Umbilical cord (tissue), 1 donor: ENCODE measurements at regions not wholly inside any gene's neighbourhood (a gene's known extent, or its start where the extent isn't known, plus 50 kb on each side); places are given as distances from the start of the nearest gene placed in this dataset.
"Not testable (repeated sequence)": the region's sequence is repeated elsewhere in the genome, so short reads cannot be mapped to it uniquely, and the experiment has no call there.

Source experiments
- DNase-seq: peaks from one replicate; pipeline ENCODE4 v3.0.0-alpha.2; 2015; ENCODE audit warnings: low spot score

DNA sequence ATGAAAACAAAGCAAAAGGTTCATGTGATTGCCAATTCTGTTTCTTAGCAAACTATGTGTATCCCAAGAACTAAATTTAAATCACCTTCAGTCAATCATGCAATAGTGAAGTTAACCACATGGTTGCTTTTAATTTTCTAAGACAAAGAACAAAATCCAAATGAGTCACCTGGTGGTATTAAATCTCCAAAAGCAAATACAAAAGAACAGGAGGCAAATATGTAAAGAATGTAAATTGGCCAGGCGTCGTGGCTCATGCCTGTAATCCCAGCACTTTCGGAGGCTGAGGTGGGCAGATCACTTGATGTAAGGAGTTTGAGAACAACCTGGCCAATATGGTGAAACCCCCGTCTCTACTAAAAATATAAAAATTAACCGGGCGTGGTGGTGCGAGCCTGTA lies 54.2 kb upstream of the PIK3R4 start:
- no peak for DNase-seq

DNA sequence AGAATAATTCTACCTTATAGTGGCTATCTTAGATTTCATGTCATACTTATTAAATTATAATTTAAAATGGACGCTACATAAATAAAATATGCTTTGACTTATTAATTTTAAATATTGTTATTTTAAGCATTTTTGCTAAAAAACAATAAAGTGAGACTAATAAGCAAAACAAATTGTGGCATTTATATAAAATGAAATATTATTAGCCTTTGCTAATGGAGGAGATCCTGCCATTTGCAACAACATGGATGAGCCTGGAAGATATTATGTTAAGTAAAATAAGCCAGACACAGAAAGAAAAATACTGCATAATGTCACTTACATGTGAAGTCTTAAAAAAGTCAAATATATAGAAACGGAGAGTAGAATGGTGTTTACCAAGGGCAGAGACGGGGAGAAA lies 54.8 kb upstream of the PIK3R4 start:
- no peak for DNase-seq

- no peak for DNase-seq
Observed at GRCh38 chr3:130811557-130811956, 64.9 kb upstream of the PIK3R4 start.

GRCh38 chr3:130814691-130815472 lies 68.3 kb upstream of the PIK3R4 start:
- DNase-seq, result no peak

- DNase-seq, result no peak
Observed at GRCh38 chr3:130816561-130817445, 70.2 kb upstream of the PIK3R4 start.

DNA sequence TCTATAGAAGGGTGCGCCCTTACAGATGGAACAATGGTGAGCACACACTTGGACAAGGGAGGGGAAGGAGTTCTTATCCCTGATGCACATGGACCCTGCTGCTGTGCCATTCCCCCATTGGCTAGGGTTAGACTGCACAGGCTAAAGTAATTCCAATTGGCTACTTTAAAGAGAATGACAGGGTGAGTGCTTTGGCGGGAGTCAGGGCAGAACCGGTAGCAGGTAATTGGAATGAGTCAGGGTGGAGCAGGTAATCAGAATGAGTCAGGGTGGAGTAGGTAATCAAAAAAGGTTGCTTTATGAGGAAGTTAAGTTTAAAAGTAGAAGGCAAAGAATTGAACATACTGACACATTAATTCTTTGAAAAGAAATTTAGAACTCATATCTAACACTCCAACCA lies 71.4 kb upstream of the PIK3R4 start:
- not testable (repeated sequence) for DNase-seq

- DNase-seq, result no peak
Observed at GRCh38 chr3:130820976-130821375, 72.9 kb upstream of the ATP2C1 start.

- DNase-seq, result no peak
Observed at GRCh38 chr3:130821806-130822205, 72.1 kb upstream of the ATP2C1 start.

DNA sequence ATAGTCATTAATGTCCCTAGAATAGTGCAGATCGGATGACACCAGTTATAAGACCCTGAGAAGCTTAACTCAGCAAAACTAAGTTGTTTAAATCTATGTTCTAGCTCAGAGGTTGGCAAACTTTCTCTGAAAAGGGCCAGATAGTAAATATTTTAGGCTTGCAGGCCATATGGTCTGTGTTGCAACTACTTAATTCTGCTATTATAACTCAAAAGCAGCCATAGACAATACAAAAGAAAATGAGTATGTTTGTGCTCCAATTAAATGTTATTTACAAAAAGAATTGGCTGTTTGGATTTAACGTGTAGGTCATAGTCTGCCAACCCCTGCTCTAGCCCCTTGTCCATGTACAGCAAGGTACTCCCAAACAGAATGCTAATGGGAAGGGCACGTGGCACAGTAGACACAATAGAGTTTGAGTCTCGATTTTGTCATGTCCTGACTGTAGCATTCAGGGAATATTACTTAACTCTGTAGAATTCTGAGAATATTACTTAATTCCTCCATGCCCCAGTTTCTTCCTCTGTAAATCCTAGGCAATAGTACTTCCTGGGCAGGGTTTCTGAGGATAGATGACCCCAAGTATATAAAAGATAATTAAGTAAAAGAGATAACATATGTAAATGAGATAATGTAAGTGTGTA lies 70.5 kb upstream of the ATP2C1 start:
- DNase-seq, result no peak

DNA sequence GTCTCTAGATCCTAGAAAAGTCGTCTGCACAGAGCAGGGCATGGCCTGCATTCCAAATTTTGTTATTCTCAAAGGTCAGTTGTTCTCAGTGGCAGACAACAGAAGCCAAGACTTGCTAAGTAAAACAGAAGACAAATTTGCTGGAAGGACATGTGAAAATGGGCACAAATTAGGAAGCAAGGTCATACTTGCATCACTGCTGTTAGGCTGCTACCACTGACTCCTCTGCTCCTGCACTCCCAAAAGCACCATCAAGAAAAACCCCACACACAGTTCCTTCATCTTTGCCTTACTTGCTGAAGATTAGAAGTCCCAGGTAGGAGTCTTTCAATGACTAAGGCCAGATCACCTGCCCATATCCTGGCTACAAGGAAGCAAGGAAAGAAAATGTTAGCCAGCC lies 69.9 kb upstream of the ATP2C1 start:
- no peak for DNase-seq

DNA sequence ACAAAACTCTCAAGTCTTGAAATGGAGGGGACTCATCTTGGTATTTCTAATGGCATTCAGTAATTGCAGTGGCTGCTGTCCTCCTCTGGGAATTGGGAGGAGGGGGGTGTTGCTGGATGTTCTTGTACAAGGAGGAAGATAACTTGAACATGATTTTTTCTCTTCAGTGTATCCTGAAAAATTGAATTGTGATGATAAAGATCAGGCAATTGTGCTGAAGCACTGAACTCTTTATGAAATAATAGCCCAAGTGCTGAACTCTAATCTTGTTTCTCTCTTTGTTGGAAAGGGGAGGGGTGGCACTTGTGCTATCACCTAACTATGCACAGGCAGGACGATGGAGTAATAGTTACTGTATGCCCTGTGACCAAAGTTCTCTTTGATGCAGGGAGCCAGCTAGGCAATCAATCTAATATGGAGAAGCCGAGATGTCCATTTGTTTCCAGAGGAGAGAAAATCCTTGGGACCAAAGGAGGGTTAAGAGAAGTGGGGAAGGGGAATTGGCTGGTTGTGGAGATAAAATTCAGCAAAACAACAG lies 68.1 kb upstream of the ATP2C1 start:
- no peak for DNase-seq

- no peak for DNase-seq
Observed at GRCh38 chr3:130826516-130827182, 67.2 kb upstream of the ATP2C1 start.

- no peak for DNase-seq
Observed at GRCh38 chr3:130827486-130827885, 66.4 kb upstream of the ATP2C1 start.

GRCh38 chr3:130828948-130829947 lies 64.6 kb upstream of the ATP2C1 start:
- no peak for DNase-seq

DNA sequence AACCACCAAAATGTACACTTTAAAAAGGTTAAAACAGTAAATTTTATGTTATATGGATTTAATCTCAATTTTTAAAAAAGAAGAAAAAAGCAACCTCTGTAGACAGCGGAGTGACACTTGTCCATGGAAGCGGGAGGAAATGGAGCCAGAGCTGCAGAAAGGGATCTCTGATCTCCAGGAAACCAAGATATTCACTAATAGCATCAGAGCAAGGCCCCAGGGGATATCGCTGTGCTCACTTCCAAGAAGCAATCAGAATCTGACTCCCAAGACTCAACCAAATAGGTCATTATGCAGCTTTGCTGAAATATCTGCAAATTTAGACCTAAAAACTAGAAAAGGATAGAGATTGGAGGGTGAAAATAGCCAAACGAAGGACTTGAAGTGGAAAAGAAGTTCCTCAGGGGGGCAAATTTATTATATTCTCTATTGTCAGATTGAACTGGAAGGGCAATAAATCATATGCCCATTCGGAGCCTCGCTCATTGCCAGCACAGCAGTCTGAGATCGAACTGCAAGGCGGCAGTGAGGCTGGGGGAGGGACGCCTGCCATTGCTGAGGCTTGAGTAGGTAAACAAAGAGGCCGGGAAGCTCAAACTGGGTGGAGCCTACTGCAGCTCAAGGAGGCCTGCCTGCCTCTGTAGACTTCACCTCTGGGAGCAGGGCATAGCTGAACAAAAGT lies 62.0 kb upstream of the ATP2C1 start:
- DNase-seq, result no peak

GRCh38 chr3:130832401-130832746 lies 61.5 kb upstream of the ATP2C1 start:
- not testable (repeated sequence) for DNase-seq

- DNase-seq, result peak; percentile 57
Observed at GRCh38 chr3:130834476-130834875, 59.4 kb upstream of the ATP2C1 start.

GRCh38 chr3:130835483-130835882 lies 58.4 kb upstream of the ATP2C1 start:
- peak; percentile 20 for DNase-seq

DNA sequence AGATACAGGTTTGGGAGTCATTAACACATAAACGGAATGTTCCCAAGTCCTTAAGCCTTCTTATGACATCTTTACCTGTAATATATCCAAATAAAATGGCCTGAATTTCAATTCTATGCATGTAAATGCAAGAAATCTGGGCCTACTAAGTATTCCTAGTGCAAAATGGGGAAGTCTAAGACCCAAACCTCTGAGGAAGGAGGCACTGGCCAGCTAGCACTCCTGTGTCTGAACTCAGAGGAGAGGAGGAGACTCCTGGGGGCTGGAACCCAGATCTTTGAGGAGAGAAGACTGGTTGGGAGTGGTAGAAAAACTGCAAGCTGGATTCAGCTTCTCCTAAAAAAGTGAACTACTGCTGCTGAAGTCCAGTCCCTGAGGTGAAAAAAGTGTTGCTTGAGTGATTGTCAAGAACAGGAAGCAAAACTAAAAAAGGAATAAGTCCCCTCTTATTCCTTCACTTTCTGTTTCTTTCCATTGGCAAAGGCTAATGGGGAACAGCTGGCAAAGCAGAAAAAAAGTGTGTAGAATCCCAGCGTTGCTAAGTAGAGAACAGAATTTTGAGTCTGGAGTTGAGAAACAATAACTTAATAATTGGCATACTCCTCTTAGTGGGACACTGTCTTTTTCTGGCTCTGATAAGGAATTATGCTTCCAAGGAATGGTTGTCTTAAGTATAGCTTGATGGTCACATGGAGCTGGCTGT lies 54.8 kb upstream of the ATP2C1 start:
- DNase-seq, result no peak
